HG03095 (cell line): ENCODE measurements at regions not wholly inside any gene's neighbourhood (a gene's known extent, or its start where the extent isn't known, plus 50 kb on each side); places are given as distances from the start of the nearest gene placed in this dataset.

Experiments used
- ATAC-seq: cut with Tn5 transposase; IDR thresholded peaks from one replicate; pipeline ENCODE4 v1.9.1; 2021; ENCODE audit warnings: moderate library complexity; ENCODE audit not compliant: unreplicated experiment

GRCh38 chrX:26411045-26411444, 195.1 kb downstream of the MAGEB5 start:
- ATAC-seq = no peak

- ATAC-seq = no peak
Measured at GRCh38 chrX:26409636-26410035, 193.7 kb downstream of the MAGEB5 start.

GRCh38 chrX:26387906-26388305, 171.9 kb downstream of the MAGEB5 start:
- no peak for ATAC-seq

GRCh38 chrX:26376037-26376708, 160.2 kb downstream of the MAGEB5 start:
- ATAC-seq = no peak

GRCh38 chrX:26375346-26375745, 159.4 kb downstream of the MAGEB5 start:
- ATAC-seq = no peak

- no peak for ATAC-seq
Measured at GRCh38 chrX:26373829-26374228, 157.9 kb downstream of the MAGEB5 start.

- ATAC-seq = no peak
Measured at GRCh38 chrX:26352891-26353430, 137.0 kb downstream of the MAGEB5 start.

- no peak for ATAC-seq
Measured at GRCh38 chrX:26347171-26347570, 131.2 kb downstream of the MAGEB5 start.

GRCh38 chrX:26334232-26334631, 118.3 kb downstream of the MAGEB5 start:
- ATAC-seq = no peak

- no peak for ATAC-seq
Measured at GRCh38 chrX:26328608-26329319, 112.8 kb downstream of the MAGEB5 start.

GRCh38 chrX:26309262-26309661, 93.3 kb downstream of the MAGEB5 start:
- ATAC-seq = no peak

GRCh38 chrX:26295425-26295824, 79.5 kb downstream of the MAGEB5 start:
- no peak for ATAC-seq

- ATAC-seq = no peak
Measured at GRCh38 chrX:26286836-26287235, 70.9 kb downstream of the MAGEB5 start.
